BJ (cell line): ENCODE measurements at regions not wholly inside any gene's neighbourhood (a gene's known extent, or its start where the extent isn't known, plus 50 kb on each side); places are given as distances from the start of the nearest gene placed in this dataset.
"Not testable (repeated sequence)": the region's sequence is repeated elsewhere in the genome, so short reads cannot be mapped to it uniquely, and the experiment has no call there.

Experiments used
- CTCF ChIA-PET: fragments of 350-600 bp; formaldehyde crosslinking; extraction: SDS; loops from one replicate; lab custom pipeline; 2021; ENCODE audit warnings: antibody characterized with exemption, inconsistent platforms; lab: Yijun Ruan, JAX
- POLR2A ChIA-PET: fragments of 300-600 bp; sonication (Branson Sonifier 250); formaldehyde crosslinking; extraction: SDS; loops from one replicate; lab custom pipeline; 2021; ENCODE audit warnings: antibody characterized with exemption; lab: Charles Lee
- DNase-seq: peaks from one replicate; pipeline ENCODE4 v3.0.0-alpha.2; 2011; ENCODE audit warnings: low read depth
- H3K27me3 ChIP-seq: 2 replicates; pipeline ENCODE4 v1.6.0; 2011; ENCODE audit warnings: low read length; ENCODE audit not compliant: control insufficient read depth, insufficient read depth
- H3K36me3 ChIP-seq: 2 replicates; pipeline ENCODE4 v1.5.1; 2011; ENCODE audit warnings: low read length; ENCODE audit not compliant: control insufficient read depth, insufficient read depth
- H3K4me3 ChIP-seq: 2 replicates; pipeline ENCODE4 v1.5.1; 2011; ENCODE audit warnings: low read depth, mild to moderate bottlenecking, control low read depth, low read length
- CTCF ChIP-seq: IDR thresholded peaks from 2 replicates; pipeline ENCODE4 v1.5.1; 2011; ENCODE audit warnings: low read depth, mild to moderate bottlenecking, control low read depth, inconsistent platforms, low read length, moderate library complexity; ENCODE audit not compliant: insufficient read depth

GRCh38 chr14:48289701-48290100 is 614.3 kb upstream of the MDGA2 start:
- CTCF ChIA-PET: no interaction called here
- no peaks in the 10 kb centered on the region for H3K36me3 ChIP-seq
- H3K27me3 ChIP-seq: no peaks in the 10 kb centered on the region
- TF ChIP-seq CTCF: no peak
- DNase-seq: no peak
- POLR2A ChIA-PET: no interaction called here
- H3K4me3 ChIP-seq: no peak overlapping the region

- CTCF ChIA-PET: not testable (repeated sequence)
Measured at GRCh38 chr14:48285217-48285616, 609.8 kb upstream of the MDGA2 start.

GRCh38 chr14:48275301-48275700 is 599.9 kb upstream of the MDGA2 start:
- DNase-seq: no peak
- CTCF ChIA-PET: no interaction called here
- H3K36me3 ChIP-seq: no peaks in the 10 kb centered on the region
- H3K4me3 ChIP-seq: no peak overlapping the region
- POLR2A ChIA-PET: interaction anchor here (0.6 kb wide), 1 partner anchor 157 kb away, joined by 10 read pairs; no protein-coding TSS in a partner anchor
- no peak for TF ChIP-seq CTCF
- no peaks in the 10 kb centered on the region for H3K27me3 ChIP-seq

More at GRCh38 chr14:48285217-48285616, 609.8 kb upstream of the MDGA2 start:
- POLR2A ChIA-PET, H3K36me3 ChIP-seq, H3K27me3 ChIP-seq, DNase-seq, H3K4me3 ChIP-seq: not testable (repeated sequence)

GRCh38 chr14:48274826-48275225 is 599.4 kb upstream of the MDGA2 start:
- H3K4me3 ChIP-seq: no peak overlapping the region
- no peaks in the 10 kb centered on the region for H3K36me3 ChIP-seq
- no peaks in the 10 kb centered on the region for H3K27me3 ChIP-seq
- no peak for TF ChIP-seq CTCF
- POLR2A ChIA-PET: no interaction called here
- CTCF ChIA-PET: no interaction called here
- no peak for DNase-seq

GRCh38 chr14:48267926-48268325 is 592.5 kb upstream of the MDGA2 start:
- CTCF ChIA-PET, H3K36me3 ChIP-seq, DNase-seq, H3K27me3 ChIP-seq, POLR2A ChIA-PET, H3K4me3 ChIP-seq: not testable (repeated sequence)

GRCh38 chr14:48266201-48266600 is 590.8 kb upstream of the MDGA2 start:
- H3K4me3 ChIP-seq, H3K36me3 ChIP-seq, H3K27me3 ChIP-seq, POLR2A ChIA-PET, CTCF ChIA-PET, DNase-seq: not testable (repeated sequence)

- ChIA-PET POLR2A (no interaction called here), CTCF (no interaction called here)
- DNase-seq: no peak
- H3K4me3 ChIP-seq: no peak overlapping the region
- H3K36me3 ChIP-seq: no peaks in the 10 kb centered on the region
- H3K27me3 ChIP-seq: no peaks in the 10 kb centered on the region
- TF ChIP-seq CTCF: no peak
Measured at GRCh38 chr14:48261436-48261835, 586.0 kb upstream of the MDGA2 start.

- CTCF ChIA-PET, H3K36me3 ChIP-seq, H3K27me3 ChIP-seq, DNase-seq, POLR2A ChIA-PET, H3K4me3 ChIP-seq: not testable (repeated sequence)
Measured at GRCh38 chr14:48260394-48261295, 585.2 kb upstream of the MDGA2 start.

GRCh38 chr14:48259876-48260275 is 584.5 kb upstream of the MDGA2 start:
- H3K4me3 ChIP-seq, CTCF ChIA-PET, H3K36me3 ChIP-seq, H3K27me3 ChIP-seq, DNase-seq, POLR2A ChIA-PET: not testable (repeated sequence)
